Gastroesophageal sphincter (tissue), 4 donors: ENCODE measurements at regions not wholly inside any gene's neighbourhood (a gene's known extent, or its start where the extent isn't known, plus 50 kb on each side); places are given as distances from the start of the nearest gene placed in this dataset.

Source experiments
- ATAC-seq: fragments of 150-250 bp; one replicate; pipeline ENCODE4 v1.9.1; 2016; ENCODE audit warnings: mild to moderate bottlenecking, moderate library complexity
- H3K27ac ChIP-seq, 4 donors: fragments of 200-600 bp; sonication (generic) in 3 of 4; 1 replicate in 3 of 4; 2 replicates in 1 of 4; pipeline ENCODE4 v1.5.1; 2016 to 2019
- H3K27me3 ChIP-seq: fragments of 200-600 bp; sonication (generic); one replicate; pipeline ENCODE4 v1.5.1; 2019
- H3K36me3 ChIP-seq, 2 donors: fragments of 200-600 bp; sonication (generic); one replicate each; pipeline ENCODE4 v1.5.1; 2019; ENCODE audit warnings: control low read depth in 1 of 2
- H3K4me1 ChIP-seq, 3 donors: fragments of 200-600 bp; sonication (generic); 1 replicate in 2 of 3; 2 replicates in 1 of 3; pipeline ENCODE4 v1.5.1; 2016 to 2019; ENCODE audit warnings: control low read depth in 2 of 3
- H3K4me3 ChIP-seq, 2 donors: fragments of 200-600 bp; sonication (generic); one replicate each; pipeline ENCODE4 v1.5.1; 2019; ENCODE audit warnings: mild to moderate bottlenecking in 1 of 2, moderate library complexity in 1 of 2
- H3K9me3 ChIP-seq, 3 donors: fragments of 200-600 bp; sonication (generic); one replicate each; pipeline ENCODE4 v1.5.1; 2017 to 2019; ENCODE audit warnings: control low read depth in 2 of 3
- EP300 ChIP-seq: sonication (generic); formaldehyde crosslinking; IDR thresholded peaks from one replicate; pipeline ENCODE4 v1.6.1; 2017; ENCODE audit warnings: antibody characterized with exemption, mild to moderate bottlenecking
- POLR2A ChIP-seq, 2 donors: fragments of 450-650 bp; IDR thresholded peaks; one replicate each; pipeline ENCODE4 v1.6.1; 2017; ENCODE audit warnings: antibody characterized with exemption in 2 of 2, mild to moderate bottlenecking in 2 of 2, moderate library complexity in 1 of 2
- POLR2AphosphoS5 ChIP-seq: sonication (generic); formaldehyde crosslinking; IDR thresholded peaks from one replicate; pipeline ENCODE4 v1.6.1; 2017; ENCODE audit warnings: antibody characterized with exemption
- WGBS, 2 donors: methylation state at CpG; one replicate each; pipeline ENCODE4 v1.1.5; 2018; ENCODE audit warnings: low coverage in 1 of 2; 5-methylcytosine and 5-hydroxymethylcytosine counted together
- TF ChIP-seq, protein P1 (sequence below), 4 experiments: fragments of 200-600 bp in 2 of 4; fragments of 450-650 bp in 2 of 4; sonication (generic) in 1 of 4; IDR thresholded peaks; one replicate each; pipeline ENCODE4 v1.5.1; 2017 to 2019; ENCODE audit warnings: antibody characterized with exemption in 4 of 4, mild to moderate bottlenecking in 2 of 4, moderate library complexity in 2 of 4

- Histone ChIP-seq H3K36me3 (no peaks in the 10 kb centered on the region), H3K4me3 (no peak overlapping the region), H3K9me3 (no peaks in the 10 kb centered on the region), H3K4me1 (no peaks in the 10 kb centered on the region), H3K27me3 (peaks cover 57% of the 10 kb centered on the region), H3K27ac (no peak overlapping the region)
- TF ChIP-seq EP300 (no peak), POLR2A (IDR thresholded peaks at IDR 0.05) (no peak), POLR2AphosphoS5 (no peak)
- TF ChIP-seq, protein P1, sequence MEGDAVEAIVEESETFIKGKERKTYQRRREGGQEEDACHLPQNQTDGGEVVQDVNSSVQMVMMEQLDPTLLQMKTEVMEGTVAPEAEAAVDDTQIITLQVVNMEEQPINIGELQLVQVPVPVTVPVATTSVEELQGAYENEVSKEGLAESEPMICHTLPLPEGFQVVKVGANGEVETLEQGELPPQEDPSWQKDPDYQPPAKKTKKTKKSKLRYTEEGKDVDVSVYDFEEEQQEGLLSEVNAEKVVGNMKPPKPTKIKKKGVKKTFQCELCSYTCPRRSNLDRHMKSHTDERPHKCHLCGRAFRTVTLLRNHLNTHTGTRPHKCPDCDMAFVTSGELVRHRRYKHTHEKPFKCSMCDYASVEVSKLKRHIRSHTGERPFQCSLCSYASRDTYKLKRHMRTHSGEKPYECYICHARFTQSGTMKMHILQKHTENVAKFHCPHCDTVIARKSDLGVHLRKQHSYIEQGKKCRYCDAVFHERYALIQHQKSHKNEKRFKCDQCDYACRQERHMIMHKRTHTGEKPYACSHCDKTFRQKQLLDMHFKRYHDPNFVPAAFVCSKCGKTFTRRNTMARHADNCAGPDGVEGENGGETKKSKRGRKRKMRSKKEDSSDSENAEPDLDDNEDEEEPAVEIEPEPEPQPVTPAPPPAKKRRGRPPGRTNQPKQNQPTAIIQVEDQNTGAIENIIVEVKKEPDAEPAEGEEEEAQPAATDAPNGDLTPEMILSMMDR (IDR thresholded peaks at IDR 0.05) = no peak
- 94% methylated on average over 3 of the region's 12 CpGs; no CpG with 5 or more reads in 1 of the 2 donors for WGBS, 2 donors
- no peak for ATAC-seq
Observed at GRCh38 chr17:72574675-72575510, 454.1 kb downstream of the SOX9 start.

DNA sequence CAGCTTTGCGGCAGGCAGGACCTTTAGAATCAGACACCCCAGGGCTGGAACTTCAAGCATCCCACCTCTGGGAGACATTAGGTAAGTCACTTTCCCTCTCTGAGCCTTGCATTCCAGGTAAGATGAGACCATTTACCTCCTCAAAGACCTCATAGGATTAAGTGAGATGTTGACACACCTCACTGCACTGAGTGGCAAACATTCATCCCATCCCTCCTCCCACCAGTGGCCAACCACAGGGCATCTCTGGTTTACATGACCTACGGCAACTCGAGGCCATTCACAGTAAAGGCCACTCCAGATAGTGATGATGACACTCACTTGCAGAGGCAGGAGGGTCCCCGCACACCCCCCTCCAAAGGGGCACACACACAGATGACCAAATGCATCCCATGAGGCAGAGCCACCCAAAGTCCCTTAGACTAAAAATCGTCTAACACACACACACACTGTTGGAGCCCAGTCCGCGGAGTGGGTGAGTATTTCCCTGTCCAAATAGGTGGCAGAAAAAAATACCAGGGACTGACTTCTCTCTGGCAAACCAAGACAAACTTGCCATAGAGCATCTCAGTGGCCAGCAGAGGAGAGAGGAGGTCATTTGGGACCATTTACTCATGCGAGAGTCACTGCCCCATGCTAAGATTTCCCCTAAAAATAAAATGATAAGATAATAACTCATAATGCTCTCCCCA is 454.9 kb downstream of the SOX9 start:
- Histone ChIP-seq H3K4me3 (no peak overlapping the region), H3K27me3 (peaks cover 57% of the 10 kb centered on the region), H3K9me3 (no peaks in the 10 kb centered on the region), H3K36me3 (no peaks in the 10 kb centered on the region), H3K27ac (no peak overlapping the region), H3K4me1 (no peaks in the 10 kb centered on the region)
- ATAC-seq = no peak
- no peak for TF ChIP-seq POLR2AphosphoS5
- no peak for TF ChIP-seq EP300
- no peak for TF ChIP-seq POLR2A (IDR thresholded peaks at IDR 0.05)
- TF ChIP-seq, protein P1 (IDR thresholded peaks at IDR 0.05) = no peak
- 90% methylated on average over 2 of the region's 8 CpGs; no CpG with 5 or more reads in 1 of the 2 donors for WGBS, 2 donors

DNA sequence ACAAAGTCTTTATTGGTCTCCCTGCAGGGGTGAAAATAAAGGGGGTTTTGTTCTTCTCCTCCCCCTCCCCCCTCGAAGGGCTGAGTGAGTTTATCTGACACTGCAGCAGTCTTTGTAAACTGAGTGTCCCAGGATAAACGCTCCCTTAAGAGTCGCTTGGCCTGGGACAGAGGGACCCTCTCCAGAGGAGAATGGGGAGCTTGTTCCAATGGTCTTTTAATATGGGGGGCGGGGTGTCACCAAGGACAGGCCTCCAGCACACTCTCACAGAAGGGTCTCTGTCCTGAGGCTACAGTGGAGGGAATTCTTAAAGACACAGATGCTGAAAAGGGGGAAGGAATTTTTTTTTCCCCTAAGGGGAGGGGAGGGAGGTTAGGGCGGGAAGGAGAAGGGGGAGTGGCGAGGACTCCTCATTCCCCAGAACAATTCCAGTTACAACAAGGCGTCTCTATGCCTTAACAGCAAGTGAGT is 455.5 kb downstream of the SOX9 start:
- H3K27ac ChIP-seq = no peak overlapping the region
- peaks cover 55% of the 10 kb centered on the region for H3K27me3 ChIP-seq
- H3K36me3 ChIP-seq = no peaks in the 10 kb centered on the region
- TF ChIP-seq POLR2A (IDR thresholded peaks at IDR 0.05) (no peak), POLR2AphosphoS5 (no peak), EP300 (no peak)
- TF ChIP-seq, protein P1 (IDR thresholded peaks at IDR 0.05) = no peak
- no peaks in the 10 kb centered on the region for H3K4me1 ChIP-seq
- no peaks in the 10 kb centered on the region for H3K9me3 ChIP-seq
- H3K4me3 ChIP-seq = no peak overlapping the region
- WGBS, 2 donors = 21 to 53% methylated on average over 2 to 6 of the region's 7 CpGs
- no peak for ATAC-seq

GRCh38 chr17:72578817-72579470 is 458.1 kb downstream of the SOX9 start:
- Histone ChIP-seq H3K27me3 (peaks cover 36% of the 10 kb centered on the region), H3K27ac (no peak overlapping the region), H3K4me3 (no peak overlapping the region), H3K36me3 (no peaks in the 10 kb centered on the region), H3K4me1 (no peaks in the 10 kb centered on the region), H3K9me3 (no peaks in the 10 kb centered on the region)
- no peak for ATAC-seq
- TF ChIP-seq POLR2A (IDR thresholded peaks at IDR 0.05) = no peak
- no peak for TF ChIP-seq POLR2AphosphoS5
- TF ChIP-seq, protein P1 (IDR thresholded peaks at IDR 0.05) = no peak
- TF ChIP-seq EP300 = no peak
- WGBS, 2 donors = 80 to 89% methylated on average over 2 to 3 of the region's 9 CpGs
